Ishikawa (cell line): ENCODE measurements at regions not wholly inside any gene's neighbourhood (a gene's known extent, or its start where the extent isn't known, plus 50 kb on each side); places are given as distances from the start of the nearest gene placed in this dataset.
A peak's percentile ranks its signal among the peaks of the same experiment; 100 is the strongest.

Source experiments
- CEBPB ChIP-seq: IDR thresholded peaks from 2 replicates; pipeline ENCODE4 v1.6.1; 2012
- CREB1 ChIP-seq: IDR thresholded peaks from 2 replicates; pipeline ENCODE4 v1.6.1; 2012; ENCODE audit warnings: low read depth
- EGR1 ChIP-seq: IDR thresholded peaks from 2 replicates; pipeline ENCODE4 v1.6.1; 2012
- EP300 ChIP-seq: IDR thresholded peaks from 2 replicates; pipeline ENCODE4 v1.6.1; 2012; ENCODE audit warnings: borderline replicate concordance
- FOXM1 ChIP-seq: IDR thresholded peaks from 2 replicates; pipeline ENCODE4 v1.6.1; 2012; ENCODE audit warnings: low read depth, borderline replicate concordance
- MAX ChIP-seq: IDR thresholded peaks from 2 replicates; pipeline ENCODE4 v1.6.1; 2012
- NFIC ChIP-seq: IDR thresholded peaks from 2 replicates; pipeline ENCODE4 v1.6.1; 2012
- RAD21 ChIP-seq: IDR thresholded peaks from 2 replicates; pipeline ENCODE4 v1.6.1; 2012; ENCODE audit warnings: low read depth
- REST ChIP-seq: IDR thresholded peaks from 2 replicates; pipeline ENCODE4 v1.6.1; 2012; ENCODE audit warnings: low read depth, mild to moderate bottlenecking
- TAF1 ChIP-seq: IDR thresholded peaks from 2 replicates; pipeline ENCODE4 v1.6.1; 2012; ENCODE audit warnings: low read depth, mild to moderate bottlenecking
- TCF12 ChIP-seq: IDR thresholded peaks from 2 replicates; pipeline ENCODE4 v1.6.1; 2012; ENCODE audit warnings: low read depth
- TEAD4 ChIP-seq: IDR thresholded peaks from 2 replicates; pipeline ENCODE4 v1.6.1; 2012
- USF1 ChIP-seq: IDR thresholded peaks from 2 replicates; pipeline ENCODE4 v1.6.1; 2012
- YY1 ChIP-seq: IDR thresholded peaks from 2 replicates; pipeline ENCODE4 v1.6.1; 2012; ENCODE audit warnings: low read depth
- ZBTB7A ChIP-seq: IDR thresholded peaks from 2 replicates; pipeline ENCODE4 v1.6.1; 2012; ENCODE audit warnings: low read depth

GRCh38 chr10:43824934-43825333 is 176.3 kb upstream of the ZNF32 start:
- TF ChIP-seq REST = no peak
- TF ChIP-seq TCF12 = no peak
- TF ChIP-seq YY1 = no peak

- TF ChIP-seq EP300 (no peak), CEBPB (no peak), USF1 (no peak), FOXM1 (no peak), YY1 (no peak), CREB1 (no peak), NFIC (no peak), TAF1 (no peak), MAX (no peak), EGR1 (no peak), TCF12 (no peak), REST (no peak), TEAD4 (no peak), ZBTB7A (no peak), RAD21 (no peak)
These were observed 174.2 kb upstream of the ZNF32 start for GRCh38 chr10:43822631-43823580.

GRCh38 chr10:43821103-43821502 is 172.4 kb upstream of the ZNF32 start:
- TF ChIP-seq NFIC (peak; percentile 70), USF1 (no peak)

GRCh38 chr10:43820663-43821062 is 172.0 kb upstream of the ZNF32 start:
- TF ChIP-seq FOXM1 (no peak), MAX (no peak), TCF12 (no peak), REST (no peak), CEBPB (no peak), RAD21 (no peak), YY1 (no peak), CREB1 (no peak), TEAD4 (no peak), USF1 (no peak), TAF1 (no peak), ZBTB7A (no peak), EP300 (no peak), EGR1 (no peak), NFIC (no peak)
